GM23248 (cell line): ENCODE measurements at regions not wholly inside any gene's neighbourhood (a gene's known extent, or its start where the extent isn't known, plus 50 kb on each side); places are given as distances from the start of the nearest gene placed in this dataset.

ENCODE experiments used
- DNase-seq: peaks from one replicate; pipeline ENCODE4 v3.0.0-alpha.2; 2015
- H2AFZ ChIP-seq: fragments of 200-600 bp; sonication (generic); 2 replicates; pipeline ENCODE4 v1.6.1; 2016; ENCODE audit warnings: antibody characterized with exemption
- H3F3A ChIP-seq: fragments of 200-600 bp; sonication (generic); 2 replicates; pipeline ENCODE4 v1.6.1; 2016; ENCODE audit warnings: mild to moderate bottlenecking, antibody characterized with exemption, mixed run types; ENCODE audit not compliant: insufficient read depth
- H3K27ac ChIP-seq: fragments of 200-600 bp; sonication (generic); 2 replicates; pipeline ENCODE4 v1.5.1; 2016; ENCODE audit warnings: mild to moderate bottlenecking
- H3K27me3 ChIP-seq: fragments of 200-600 bp; sonication (generic); replicated peaks from 2 replicates; pipeline ENCODE4 v1.6.1; 2016; ENCODE audit warnings: mild to moderate bottlenecking; ENCODE audit not compliant: insufficient read depth
- H3K36me3 ChIP-seq: fragments of 200-600 bp; sonication (generic); 2 replicates; pipeline ENCODE4 v1.6.1; 2016; ENCODE audit warnings: low read depth, mild to moderate bottlenecking
- H3K4me1 ChIP-seq: fragments of 200-600 bp; sonication (generic); 2 replicates; pipeline ENCODE4 v1.6.1; 2016; ENCODE audit warnings: mild to moderate bottlenecking; ENCODE audit not compliant: insufficient read depth
- H3K4me2 ChIP-seq: fragments of 200-600 bp; sonication (generic); one replicate; pipeline ENCODE4 v1.6.1; 2016; ENCODE audit warnings: mild to moderate bottlenecking; ENCODE audit not compliant: unreplicated experiment
- H3K4me3 ChIP-seq: fragments of 200-600 bp; sonication (generic); 2 replicates; pipeline ENCODE4 v1.5.1; 2016; ENCODE audit warnings: mild to moderate bottlenecking
- H3K79me2 ChIP-seq: fragments of 200-600 bp; sonication (generic); 2 replicates; pipeline ENCODE4 v1.6.1; 2016; ENCODE audit warnings: mild to moderate bottlenecking; ENCODE audit not compliant: insufficient read depth
- H3K9ac ChIP-seq: fragments of 200-600 bp; sonication (generic); 2 replicates; pipeline ENCODE4 v1.6.1; 2016; ENCODE audit warnings: mild to moderate bottlenecking
- H3K9me2 ChIP-seq: fragments of 200-600 bp; sonication (generic); 2 replicates; pipeline ENCODE4 v1.6.1; 2016; ENCODE audit warnings: mixed run types, mild to moderate bottlenecking, moderate library complexity; ENCODE audit not compliant: insufficient read depth
- H3K9me3 ChIP-seq: fragments of 200-600 bp; sonication (generic); one replicate; pipeline ENCODE4 v1.6.1; 2017; ENCODE audit warnings: low read depth
- H4K20me1 ChIP-seq: fragments of 200-600 bp; sonication (generic); 2 replicates; pipeline ENCODE4 v1.6.0; 2016; ENCODE audit not compliant: insufficient read depth
- EZH2 ChIP-seq: fragments of 200-600 bp; sonication (generic); IDR thresholded peaks from 2 replicates; pipeline ENCODE4 v1.6.1; 2018; ENCODE audit warnings: antibody characterized with exemption, mild to moderate bottlenecking; ENCODE audit not compliant: insufficient read depth, poor library complexity, severe bottlenecking
- EZH2phosphoT487 ChIP-seq: fragments of 200-600 bp; sonication (generic); IDR thresholded peaks from 2 replicates; pipeline ENCODE4 v1.6.1; 2018; ENCODE audit warnings: antibody characterized with exemption, moderate library complexity, mild to moderate bottlenecking, low read depth; ENCODE audit not compliant: insufficient read depth
- WGBS, 2 experiments: methylation state at CpG; one replicate each; pipeline ENCODE4 v1.1.6; 2015 to 2017; ENCODE audit warnings: low lambda C conversion rate in 2 of 2, low coverage in 1 of 2; ENCODE audit errors: missing lambda C conversion rate in 2 of 2; 5-methylcytosine and 5-hydroxymethylcytosine counted together
- in situ Hi-C: fragments of 300-500 bp; cut with MboI; formaldehyde crosslinking; loops from 2 replicates; pipeline ENCODE4 v1.15.0; 2020

DNA sequence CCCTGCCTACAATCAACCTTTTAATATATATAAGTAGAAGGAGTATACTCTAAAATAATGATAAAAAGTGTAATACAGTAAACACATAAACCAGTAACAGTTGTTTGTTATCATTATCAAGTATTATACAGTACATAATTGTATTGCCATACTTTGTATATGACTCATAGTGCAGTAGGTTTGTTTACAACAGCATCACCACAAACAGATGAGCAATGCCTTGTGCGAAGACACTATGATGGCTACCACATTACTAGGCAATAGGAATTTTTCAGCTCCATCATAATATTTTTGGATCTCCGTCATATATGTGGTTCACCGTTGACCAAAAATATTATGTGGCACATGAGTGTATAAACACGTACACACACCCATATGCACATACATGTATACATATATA lies 69.7 kb upstream of the APC start:
- Histone ChIP-seq H3K9me2 (no peaks in the 10 kb centered on the region), H4K20me1 (no peaks in the 10 kb centered on the region), H2AFZ (no peak overlapping the region), H3K9me3 (no peaks in the 10 kb centered on the region), H3K27me3 (no peaks in the 10 kb centered on the region), H3K36me3 (no peaks in the 10 kb centered on the region), H3K4me1 (no peaks in the 10 kb centered on the region), H3K27ac (no peak overlapping the region), H3K4me3 (no peak overlapping the region), H3K9ac (no peak overlapping the region), H3F3A (no peaks in the 10 kb centered on the region), H3K4me2 (no peak overlapping the region), H3K79me2 (no peaks in the 10 kb centered on the region)
- no peak for TF ChIP-seq EZH2
- TF ChIP-seq EZH2phosphoT487, result no peak
- 69% methylated on average over 4 of the region's 4 CpGs for WGBS, 2 experiments
- peak; percentile 39 for DNase-seq
- in situ Hi-C loops, result no loop called here

DNA sequence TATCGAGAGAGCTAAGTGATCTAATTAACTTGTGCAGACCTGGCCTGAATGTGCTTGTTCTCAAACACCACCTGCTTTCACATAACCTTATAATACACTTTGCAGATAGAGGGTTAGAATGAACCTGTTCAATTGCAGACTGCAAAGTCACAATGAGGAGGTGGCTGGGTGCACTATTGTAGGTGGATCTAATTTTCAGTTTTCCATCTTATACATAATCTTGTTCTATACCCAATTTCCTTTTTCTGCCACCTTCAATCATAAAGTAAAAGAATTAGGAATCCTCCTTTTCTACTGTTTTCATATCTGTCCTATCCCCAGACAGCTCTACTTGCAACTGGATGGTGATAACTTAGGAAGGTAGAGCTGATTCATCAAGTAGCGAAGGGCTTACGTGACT lies 68.8 kb upstream of the APC start:
- Histone ChIP-seq H3K4me2 (no peak overlapping the region), H3K79me2 (no peaks in the 10 kb centered on the region), H3K27me3 (no peaks in the 10 kb centered on the region), H2AFZ (no peak overlapping the region), H3K36me3 (no peaks in the 10 kb centered on the region), H4K20me1 (no peaks in the 10 kb centered on the region), H3F3A (no peaks in the 10 kb centered on the region), H3K27ac (no peak overlapping the region), H3K4me1 (no peaks in the 10 kb centered on the region), H3K9me2 (no peaks in the 10 kb centered on the region), H3K9ac (no peak overlapping the region), H3K4me3 (no peak overlapping the region), H3K9me3 (no peaks in the 10 kb centered on the region)
- in situ Hi-C loops, result no loop called here
- TF ChIP-seq EZH2, result no peak
- TF ChIP-seq EZH2phosphoT487, result no peak
- no peak for DNase-seq
- WGBS, 2 experiments, result 94 to 95% methylated on average over 3 of the region's 3 CpGs

DNA sequence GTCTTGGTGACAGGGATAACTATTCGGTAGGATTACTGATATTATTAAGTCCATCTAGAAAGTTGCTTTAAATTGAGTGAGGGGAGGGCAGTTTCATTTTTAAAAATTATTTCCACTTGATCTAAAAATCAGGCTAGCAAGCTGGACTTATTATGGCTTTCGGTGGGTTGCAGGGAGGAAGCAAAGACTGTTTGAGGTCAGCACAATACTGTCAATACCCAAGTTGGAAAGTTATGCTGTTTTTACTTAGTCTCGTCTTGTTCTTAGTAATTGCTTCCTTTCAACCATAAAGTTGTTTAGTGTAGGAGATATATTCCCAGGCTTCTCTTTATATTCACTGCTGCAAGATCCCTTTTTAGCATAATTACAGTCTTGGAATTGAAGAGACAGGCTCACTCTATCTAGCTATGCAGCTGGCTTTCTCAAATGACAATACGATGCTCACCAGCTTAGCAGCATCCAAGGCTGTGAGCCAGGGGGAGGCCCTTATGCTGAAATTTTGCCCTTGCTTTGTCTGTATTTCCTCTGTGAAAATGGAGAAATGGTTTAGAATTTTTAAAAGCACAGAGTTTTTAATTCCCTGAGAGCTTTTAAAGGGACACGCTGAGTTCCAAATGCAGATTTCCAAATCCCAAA lies 68.2 kb upstream of the APC start:
- no peaks in the 10 kb centered on the region for H3K9me2 ChIP-seq
- no peaks in the 10 kb centered on the region for H3K36me3 ChIP-seq
- no peaks in the 10 kb centered on the region for H3K79me2 ChIP-seq
- H3K27ac ChIP-seq, result no peak overlapping the region
- no peaks in the 10 kb centered on the region for H3K4me1 ChIP-seq
- H3K27me3 ChIP-seq, result no peaks in the 10 kb centered on the region
- H3K4me2 ChIP-seq, result no peak overlapping the region
- TF ChIP-seq EZH2, result no peak
- no peak overlapping the region for H2AFZ ChIP-seq
- in situ Hi-C loops, result no loop called here
- no peak overlapping the region for H3K9ac ChIP-seq
- no peaks in the 10 kb centered on the region for H3F3A ChIP-seq
- no peak overlapping the region for H3K4me3 ChIP-seq
- no peaks in the 10 kb centered on the region for H4K20me1 ChIP-seq
- 58 to 65% methylated on average over 5 of the region's 5 CpGs for WGBS, 2 experiments
- no peak for DNase-seq
- no peaks in the 10 kb centered on the region for H3K9me3 ChIP-seq

DNA sequence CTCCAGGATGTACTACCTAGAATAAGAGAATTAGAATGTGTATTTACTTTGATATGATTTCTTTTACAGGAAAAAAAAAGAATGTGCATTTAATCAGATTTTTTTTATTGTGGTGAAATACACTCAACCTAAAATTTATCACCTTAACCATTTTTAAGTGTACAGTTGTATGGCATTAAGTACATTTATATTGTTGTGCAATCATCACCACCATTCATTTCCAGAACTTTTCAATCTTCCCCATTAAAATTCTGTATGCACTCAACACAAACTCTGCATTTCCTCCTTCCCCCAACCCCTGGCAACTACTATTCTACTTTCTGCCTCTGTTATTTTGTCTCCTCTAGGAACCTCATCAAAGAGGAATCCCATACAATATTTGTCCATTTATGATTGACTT lies 66.0 kb upstream of the APC start:
- Histone ChIP-seq H4K20me1 (no peaks in the 10 kb centered on the region), H3K4me2 (no peak overlapping the region), H3K27ac (no peak overlapping the region), H3K4me3 (no peak overlapping the region), H3K9ac (no peak overlapping the region), H3K36me3 (no peaks in the 10 kb centered on the region), H3F3A (no peaks in the 10 kb centered on the region), H3K9me3 (no peaks in the 10 kb centered on the region), H3K9me2 (no peaks in the 10 kb centered on the region), H3K27me3 (no peaks in the 10 kb centered on the region), H3K79me2 (no peaks in the 10 kb centered on the region), H3K4me1 (no peaks in the 10 kb centered on the region), H2AFZ (no peak overlapping the region)
- in situ Hi-C loops, result no loop called here
- DNase-seq, result no peak
- TF ChIP-seq EZH2phosphoT487, result no peak
- no peak for TF ChIP-seq EZH2

GRCh38 chr5:112681481-112681908 lies 56.2 kb upstream of the APC start:
- Histone ChIP-seq H3K4me3 (no peak overlapping the region), H3K9ac (no peak overlapping the region), H3K27me3 (0 out of 2 replicates have a peak, but pooled peaks cover 4% of the 10 kb centered on the region), H3K36me3 (no peaks in the 10 kb centered on the region), H2AFZ (no peak overlapping the region), H3K9me2 (no peaks in the 10 kb centered on the region), H3K4me1 (peaks cover 54% of the 10 kb centered on the region), H3K79me2 (no peaks in the 10 kb centered on the region), H3K9me3 (no peaks in the 10 kb centered on the region), H3K4me2 (peak overlapping the region; percentile 40), H3F3A (peaks cover 52% of the 10 kb centered on the region), H4K20me1 (no peaks in the 10 kb centered on the region), H3K27ac (peak overlapping the region; percentile 57)
- peak; percentile 58 for DNase-seq
- 89 to 100% methylated on average over 1 of the region's 1 CpG for WGBS, 2 experiments
- TF ChIP-seq EZH2 (no peak), EZH2phosphoT487 (no peak)
- in situ Hi-C loops, result no loop called here
